ENCODE measurements at regions not wholly inside any gene's neighbourhood (a gene's known extent, or its start where the extent isn't known, plus 50 kb on each side); places are given as distances from the start of the nearest gene placed in this dataset.

GRCh38 chr10:52567247-52567580 lies 205.4 kb downstream of the MBL2 start:
- H3K27ac Mint-ChIP-seq = no peak overlapping the region
- Histone ChIP-seq H3K4me3 (ENCODE audit: control insufficient read depth in 1 of 2, extremely low read depth in 1 of 2, low read length in 1 of 2) (no peak overlapping the region), H3K27ac (ENCODE audit: low read length) (no peak overlapping the region), H3K27me3 (replicated peaks in 1 of 2; ENCODE audit: control insufficient read depth in 2 of 2, extremely low read depth in 1 of 2, insufficient read depth in 2 of 2, low read length in 1 of 2) (no peaks in the 10 kb centered on the region), H3K4me1 (ENCODE audit: control insufficient read depth in 1 of 2, extremely low read depth in 1 of 2, insufficient read depth in 2 of 2, low read length in 2 of 2) (no peaks in the 10 kb centered on the region), H3K9me3 (no peaks in the 10 kb centered on the region), H3K36me3 (ENCODE audit: control insufficient read depth in 2 of 2, extremely low read depth in 1 of 2, insufficient read depth in 1 of 2, low read length in 1 of 2) (no peaks in the 10 kb centered on the region)
- no CpG with 5 or more reads among the region's 3 CpGs for WGBS (ENCODE audit: insufficient coverage)
- POLR2A ChIA-PET = no interaction called here
- H3K9me3 Mint-ChIP-seq = peaks cover 0 to 3% (median 2%) of the 10 kb centered on the region in 3 donors
- DNase-seq = no peak
- ATAC-seq (replicated peaks in 1 of 4) = no peak
- H3K4me1 Mint-ChIP-seq = no peaks in the 10 kb centered on the region
- H3K27me3 Mint-ChIP-seq = no peaks in the 10 kb centered on the region
- no peak overlapping the region for H3K4me3 Mint-ChIP-seq
- CTCF ChIA-PET = no interaction called here
- no peaks in the 10 kb centered on the region for H3K36me3 Mint-ChIP-seq

DNA sequence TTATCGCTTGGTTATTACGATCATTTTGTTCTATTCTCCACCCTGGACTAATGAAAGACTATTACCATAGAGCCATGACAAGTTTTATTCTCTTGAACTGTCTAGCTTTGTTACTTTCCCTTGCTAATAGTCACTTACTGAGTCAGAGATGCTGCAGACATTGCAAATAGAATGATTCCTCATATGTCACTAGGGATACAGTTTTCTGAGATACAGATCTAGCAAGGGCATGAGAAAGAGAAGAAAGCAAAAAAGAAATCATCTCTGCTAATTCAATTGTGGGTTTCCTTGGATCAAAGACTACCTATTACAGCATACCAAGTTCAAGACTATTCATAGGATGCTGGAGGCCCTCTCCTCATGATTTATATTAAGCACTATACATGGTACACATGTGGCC lies 204.3 kb downstream of the MBL2 start:
- no peak for ATAC-seq (replicated peaks in 1 of 4)
- H3K9me3 ChIP-seq = no peaks in the 10 kb centered on the region
- Mint-ChIP-seq H3K9me3 (peaks cover 0 to 3% (median 2%) of the 10 kb centered on the region in 3 donors), H3K4me3 (no peak overlapping the region), H3K27ac (no peak overlapping the region), H3K27me3 (no peaks in the 10 kb centered on the region), H3K36me3 (no peaks in the 10 kb centered on the region), H3K4me1 (no peaks in the 10 kb centered on the region)
- POLR2A ChIA-PET = no interaction called here
- no peaks in the 10 kb centered on the region for H3K27me3 ChIP-seq (replicated peaks in 1 of 2; ENCODE audit: control insufficient read depth in 2 of 2, extremely low read depth in 1 of 2, insufficient read depth in 2 of 2, low read length in 1 of 2)
- no peak overlapping the region for H3K27ac ChIP-seq (ENCODE audit: low read length)
- H3K4me3 ChIP-seq (ENCODE audit: control insufficient read depth in 1 of 2, extremely low read depth in 1 of 2, low read length in 1 of 2) = no peak overlapping the region
- no peaks in the 10 kb centered on the region for H3K4me1 ChIP-seq (ENCODE audit: control insufficient read depth in 1 of 2, extremely low read depth in 1 of 2, insufficient read depth in 2 of 2, low read length in 2 of 2)
- 100% methylated on average over 1 of the region's 2 CpGs for WGBS (ENCODE audit: insufficient coverage)
- no peaks in the 10 kb centered on the region for H3K36me3 ChIP-seq (ENCODE audit: control insufficient read depth in 2 of 2, extremely low read depth in 1 of 2, insufficient read depth in 1 of 2, low read length in 1 of 2)
- CTCF ChIA-PET = no interaction called here
- no peak for DNase-seq

GRCh38 chr10:52570490-52570889 lies 202.1 kb downstream of the MBL2 start:
- Histone ChIP-seq H3K27ac (ENCODE audit: low read length) (no peak overlapping the region), H3K4me3 (ENCODE audit: control insufficient read depth in 1 of 2, extremely low read depth in 1 of 2, low read length in 1 of 2) (no peak overlapping the region), H3K27me3 (replicated peaks in 1 of 2; ENCODE audit: control insufficient read depth in 2 of 2, extremely low read depth in 1 of 2, insufficient read depth in 2 of 2, low read length in 1 of 2) (no peaks in the 10 kb centered on the region), H3K9me3 (no peaks in the 10 kb centered on the region), H3K36me3 (ENCODE audit: control insufficient read depth in 2 of 2, extremely low read depth in 1 of 2, insufficient read depth in 1 of 2, low read length in 1 of 2) (no peaks in the 10 kb centered on the region), H3K4me1 (ENCODE audit: control insufficient read depth in 1 of 2, extremely low read depth in 1 of 2, insufficient read depth in 2 of 2, low read length in 2 of 2) (no peaks in the 10 kb centered on the region)
- no peaks in the 10 kb centered on the region for H3K27me3 Mint-ChIP-seq
- H3K9me3 Mint-ChIP-seq = peaks cover 0 to 5% (median 2%) of the 10 kb centered on the region in 3 donors
- ChIA-PET CTCF (no interaction called here), POLR2A (no interaction called here)
- no peak overlapping the region for H3K27ac Mint-ChIP-seq
- no peaks in the 10 kb centered on the region for H3K4me1 Mint-ChIP-seq
- no peaks in the 10 kb centered on the region for H3K36me3 Mint-ChIP-seq
- ATAC-seq (replicated peaks in 1 of 4) = no peak
- no peak for DNase-seq
- H3K4me3 Mint-ChIP-seq = no peak overlapping the region
- WGBS (ENCODE audit: insufficient coverage) = no CpG with 5 or more reads among the region's 1 CpG

GRCh38 chr10:52571018-52571417 lies 201.6 kb downstream of the MBL2 start:
- no CpG with 5 or more reads among the region's 2 CpGs for WGBS (ENCODE audit: insufficient coverage)

GRCh38 chr10:52571516-52572182 lies 200.9 kb downstream of the MBL2 start:
- Histone ChIP-seq H3K4me1 (ENCODE audit: control insufficient read depth in 1 of 2, extremely low read depth in 1 of 2, insufficient read depth in 2 of 2, low read length in 2 of 2) (no peaks in the 10 kb centered on the region), H3K9me3 (no peaks in the 10 kb centered on the region), H3K36me3 (ENCODE audit: control insufficient read depth in 2 of 2, extremely low read depth in 1 of 2, insufficient read depth in 1 of 2, low read length in 1 of 2) (no peaks in the 10 kb centered on the region), H3K27ac (ENCODE audit: low read length) (no peak overlapping the region), H3K27me3 (replicated peaks in 1 of 2; ENCODE audit: control insufficient read depth in 2 of 2, extremely low read depth in 1 of 2, insufficient read depth in 2 of 2, low read length in 1 of 2) (no peaks in the 10 kb centered on the region), H3K4me3 (ENCODE audit: control insufficient read depth in 1 of 2, extremely low read depth in 1 of 2, low read length in 1 of 2) (no peak overlapping the region)
- Mint-ChIP-seq H3K27me3 (no peaks in the 10 kb centered on the region), H3K4me1 (no peaks in the 10 kb centered on the region), H3K36me3 (no peaks in the 10 kb centered on the region), H3K9me3 (peaks cover 0 to 5% (median 2%) of the 10 kb centered on the region in 3 donors), H3K4me3 (no peak overlapping the region), H3K27ac (no peak overlapping the region)
- WGBS (ENCODE audit: insufficient coverage) = no CpG with 5 or more reads among the region's 3 CpGs
- no peak for ATAC-seq (replicated peaks in 1 of 4)
- CTCF ChIA-PET = interaction anchor here (0.5 to 0.6 kb wide), 4 partner anchors 81 to 387 kb away, joined by 3 to 5 read pairs (median 4); no protein-coding TSS in a partner anchor
- POLR2A ChIA-PET = no interaction called here
- no peak for DNase-seq

More at GRCh38 chr10:52571018-52571417, 201.6 kb downstream of the MBL2 start:
- CTCF ChIA-PET = interaction anchor here in 1 of 2 donors (0.6 kb wide), 1 partner anchor 81 kb away, joined by 4 read pairs; no protein-coding TSS in a partner anchor
- DNase-seq (no peak), ATAC-seq (replicated peaks in 1 of 4) (no peak)
- Mint-ChIP-seq H3K4me1 (no peaks in the 10 kb centered on the region), H3K4me3 (no peak overlapping the region), H3K27ac (no peak overlapping the region), H3K9me3 (peaks cover 0 to 5% (median 2%) of the 10 kb centered on the region in 3 donors), H3K36me3 (no peaks in the 10 kb centered on the region), H3K27me3 (no peaks in the 10 kb centered on the region)
- no peaks in the 10 kb centered on the region for H3K36me3 ChIP-seq (ENCODE audit: control insufficient read depth in 2 of 2, extremely low read depth in 1 of 2, insufficient read depth in 1 of 2, low read length in 1 of 2)
- no peak overlapping the region for H3K4me3 ChIP-seq (ENCODE audit: control insufficient read depth in 1 of 2, extremely low read depth in 1 of 2, low read length in 1 of 2)
- no peaks in the 10 kb centered on the region for H3K4me1 ChIP-seq (ENCODE audit: control insufficient read depth in 1 of 2, extremely low read depth in 1 of 2, insufficient read depth in 2 of 2, low read length in 2 of 2)
- no peaks in the 10 kb centered on the region for H3K9me3 ChIP-seq
- POLR2A ChIA-PET = no interaction called here
- no peaks in the 10 kb centered on the region for H3K27me3 ChIP-seq (replicated peaks in 1 of 2; ENCODE audit: control insufficient read depth in 2 of 2, extremely low read depth in 1 of 2, insufficient read depth in 2 of 2, low read length in 1 of 2)
- no peak overlapping the region for H3K27ac ChIP-seq (ENCODE audit: low read length)

GRCh38 chr10:52573347-52573746 lies 199.2 kb downstream of the MBL2 start:
- H3K9me3 Mint-ChIP-seq = peaks cover 0 to 5% (median 2%) of the 10 kb centered on the region in 3 donors
- H3K4me3 Mint-ChIP-seq = no peak overlapping the region
- ATAC-seq (replicated peaks in 1 of 4) (no peak), DNase-seq (no peak)
- H3K4me1 ChIP-seq (ENCODE audit: control insufficient read depth in 1 of 2, extremely low read depth in 1 of 2, insufficient read depth in 2 of 2, low read length in 2 of 2) = no peaks in the 10 kb centered on the region
- H3K36me3 ChIP-seq (ENCODE audit: control insufficient read depth in 2 of 2, extremely low read depth in 1 of 2, insufficient read depth in 1 of 2, low read length in 1 of 2) = no peaks in the 10 kb centered on the region
- H3K27me3 Mint-ChIP-seq = no peaks in the 10 kb centered on the region
- H3K4me3 ChIP-seq (ENCODE audit: control insufficient read depth in 1 of 2, extremely low read depth in 1 of 2, low read length in 1 of 2) = no peak overlapping the region
- no peaks in the 10 kb centered on the region for H3K36me3 Mint-ChIP-seq
- WGBS (ENCODE audit: insufficient coverage) = no CpG with 5 or more reads among the region's 2 CpGs
- H3K27ac ChIP-seq (ENCODE audit: low read length) = no peak overlapping the region
- no peaks in the 10 kb centered on the region for H3K27me3 ChIP-seq (replicated peaks in 1 of 2; ENCODE audit: control insufficient read depth in 2 of 2, extremely low read depth in 1 of 2, insufficient read depth in 2 of 2, low read length in 1 of 2)
- H3K9me3 ChIP-seq = no peaks in the 10 kb centered on the region
- POLR2A ChIA-PET = no interaction called here
- H3K27ac Mint-ChIP-seq = no peak overlapping the region
- H3K4me1 Mint-ChIP-seq = no peaks in the 10 kb centered on the region
- CTCF ChIA-PET = no interaction called here

- Histone ChIP-seq H3K36me3 (ENCODE audit: control insufficient read depth in 2 of 2, extremely low read depth in 1 of 2, insufficient read depth in 1 of 2, low read length in 1 of 2) (no peaks in the 10 kb centered on the region), H3K27me3 (replicated peaks in 1 of 2; ENCODE audit: control insufficient read depth in 2 of 2, extremely low read depth in 1 of 2, insufficient read depth in 2 of 2, low read length in 1 of 2) (no peaks in the 10 kb centered on the region), H3K9me3 (no peaks in the 10 kb centered on the region), H3K27ac (ENCODE audit: low read length) (no peak overlapping the region), H3K4me1 (ENCODE audit: control insufficient read depth in 1 of 2, extremely low read depth in 1 of 2, insufficient read depth in 2 of 2, low read length in 2 of 2) (no peaks in the 10 kb centered on the region), H3K4me3 (ENCODE audit: control insufficient read depth in 1 of 2, extremely low read depth in 1 of 2, low read length in 1 of 2) (no peak overlapping the region)
- ATAC-seq (replicated peaks in 1 of 4) (no peak), DNase-seq (no peak)
- 100% methylated on average over 2 of the region's 2 CpGs for WGBS (ENCODE audit: insufficient coverage)
- H3K4me1 Mint-ChIP-seq = no peaks in the 10 kb centered on the region
- no peak overlapping the region for H3K27ac Mint-ChIP-seq
- H3K9me3 Mint-ChIP-seq = peaks cover 0 to 9% (median 6%) of the 10 kb centered on the region in 3 donors
- no peaks in the 10 kb centered on the region for H3K27me3 Mint-ChIP-seq
- no peak overlapping the region for H3K4me3 Mint-ChIP-seq
- H3K36me3 Mint-ChIP-seq = no peaks in the 10 kb centered on the region
- POLR2A ChIA-PET = no interaction called here
- CTCF ChIA-PET = no interaction called here
Measured at GRCh38 chr10:52574697-52575096, 197.9 kb downstream of the MBL2 start.
